ENCODE measurements at regions not wholly inside any gene's neighbourhood (a gene's known extent, or its start where the extent isn't known, plus 50 kb on each side); places are given as distances from the start of the nearest gene placed in this dataset.

DNA sequence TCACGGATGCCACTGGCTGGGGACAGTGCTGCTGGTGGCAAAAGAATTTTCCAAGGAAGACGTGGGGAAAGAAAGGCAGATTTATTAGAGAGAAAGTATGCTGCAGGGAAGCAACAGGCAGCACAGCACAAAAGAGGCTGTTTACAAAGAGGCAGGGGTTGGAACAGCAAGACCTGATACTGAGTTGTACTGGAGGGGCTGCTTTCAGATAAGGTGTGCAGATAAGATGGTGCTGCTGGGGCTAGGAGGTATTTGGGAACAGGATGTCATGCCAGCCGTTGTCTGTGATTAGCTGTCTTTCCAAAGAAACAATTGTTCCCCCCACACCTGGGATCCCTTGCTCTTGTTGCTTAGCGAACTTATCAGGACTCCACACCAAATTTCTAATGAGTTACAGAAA is 2023.3 kb upstream of the PCDH20 start:
- no peaks in the 10 kb centered on the region for H3K36me3 ChIP-seq
- TF ChIP-seq POLR2AphosphoS5 (IDR thresholded peaks at IDR 0.05) (no peak), EP300 (IDR thresholded peaks at IDR 0.05) (no peak), POLR2A (IDR thresholded peaks at IDR 0.05) (no peak)
- TF ChIP-seq, protein P1, sequence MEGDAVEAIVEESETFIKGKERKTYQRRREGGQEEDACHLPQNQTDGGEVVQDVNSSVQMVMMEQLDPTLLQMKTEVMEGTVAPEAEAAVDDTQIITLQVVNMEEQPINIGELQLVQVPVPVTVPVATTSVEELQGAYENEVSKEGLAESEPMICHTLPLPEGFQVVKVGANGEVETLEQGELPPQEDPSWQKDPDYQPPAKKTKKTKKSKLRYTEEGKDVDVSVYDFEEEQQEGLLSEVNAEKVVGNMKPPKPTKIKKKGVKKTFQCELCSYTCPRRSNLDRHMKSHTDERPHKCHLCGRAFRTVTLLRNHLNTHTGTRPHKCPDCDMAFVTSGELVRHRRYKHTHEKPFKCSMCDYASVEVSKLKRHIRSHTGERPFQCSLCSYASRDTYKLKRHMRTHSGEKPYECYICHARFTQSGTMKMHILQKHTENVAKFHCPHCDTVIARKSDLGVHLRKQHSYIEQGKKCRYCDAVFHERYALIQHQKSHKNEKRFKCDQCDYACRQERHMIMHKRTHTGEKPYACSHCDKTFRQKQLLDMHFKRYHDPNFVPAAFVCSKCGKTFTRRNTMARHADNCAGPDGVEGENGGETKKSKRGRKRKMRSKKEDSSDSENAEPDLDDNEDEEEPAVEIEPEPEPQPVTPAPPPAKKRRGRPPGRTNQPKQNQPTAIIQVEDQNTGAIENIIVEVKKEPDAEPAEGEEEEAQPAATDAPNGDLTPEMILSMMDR (IDR thresholded peaks at IDR 0.05) = no peak
- H3K4me1 ChIP-seq = no peaks in the 10 kb centered on the region
- H3K27ac ChIP-seq = no peak overlapping the region
- H3K27me3 ChIP-seq = no peaks in the 10 kb centered on the region
- WGBS, 2 donors (ENCODE audit: low coverage in 1 of 2) = 63 to 69% methylated on average over 4 of the region's 4 CpGs
- H3K4me3 ChIP-seq = no peak overlapping the region
- ATAC-seq = no peak
- H3K9me3 ChIP-seq = no peaks in the 10 kb centered on the region

DNA sequence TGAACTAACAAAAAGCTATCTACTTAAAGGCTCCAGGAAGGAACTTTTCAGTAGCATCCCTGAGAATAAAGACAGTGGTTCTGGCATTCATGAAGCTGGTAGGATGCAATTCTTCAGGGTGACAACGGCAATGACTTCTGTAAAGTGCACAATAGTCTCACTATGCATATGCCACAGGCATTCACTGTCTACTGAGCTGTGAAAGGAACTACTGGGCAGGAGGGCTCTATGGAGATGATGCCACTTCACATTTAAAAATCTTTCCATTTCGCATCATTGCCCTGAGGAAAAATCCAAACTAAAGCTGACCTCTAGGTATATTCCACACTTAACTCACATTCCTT is 2020.6 kb upstream of the PCDH20 start:
- no peak for ATAC-seq
- Histone ChIP-seq H3K9me3 (no peaks in the 10 kb centered on the region), H3K27ac (no peak overlapping the region), H3K4me3 (no peak overlapping the region), H3K36me3 (no peaks in the 10 kb centered on the region), H3K27me3 (no peaks in the 10 kb centered on the region), H3K4me1 (no peaks in the 10 kb centered on the region)
- TF ChIP-seq POLR2AphosphoS5 (IDR thresholded peaks at IDR 0.05) (no peak), POLR2A (IDR thresholded peaks at IDR 0.05) (no peak), EP300 (IDR thresholded peaks at IDR 0.05) (no peak)
- TF ChIP-seq, protein P1 (IDR thresholded peaks at IDR 0.05) = no peak
- WGBS, 2 donors (ENCODE audit: low coverage in 1 of 2) = 66 to 90% methylated on average over 2 of the region's 2 CpGs

DNA sequence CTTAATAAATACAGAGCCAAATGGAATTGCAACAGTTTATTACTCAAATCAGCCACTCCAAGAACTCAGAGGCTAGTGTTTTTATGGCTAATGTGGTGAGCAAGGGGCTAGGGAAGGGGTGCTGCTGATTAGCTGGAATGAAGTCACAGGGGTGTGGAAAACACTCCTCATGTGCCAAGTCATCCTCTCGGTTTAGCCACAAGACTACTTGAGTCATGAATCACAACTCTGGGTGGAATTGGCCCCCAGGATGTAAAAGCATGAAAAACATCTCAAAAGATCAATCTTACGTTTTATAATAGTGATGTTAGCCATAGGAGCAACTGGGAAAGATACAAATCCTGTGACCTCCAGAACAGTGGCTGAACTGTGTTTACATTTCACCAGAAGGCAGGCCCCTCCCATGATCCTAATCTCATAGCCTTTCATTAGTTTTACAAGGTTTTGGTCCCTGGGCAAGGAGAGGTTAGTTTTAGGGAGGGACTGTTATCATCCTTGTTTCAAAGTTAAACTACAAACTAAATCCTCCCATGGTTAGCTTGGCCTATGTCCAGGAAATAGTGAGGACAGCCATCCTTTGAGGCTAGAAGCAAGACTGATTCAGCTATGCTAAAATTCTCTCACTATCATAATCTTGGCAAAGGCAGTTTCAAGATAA is 2020.1 kb upstream of the PCDH20 start:
- no peak for ATAC-seq
- Histone ChIP-seq H3K4me3 (no peak overlapping the region), H3K27me3 (no peaks in the 10 kb centered on the region), H3K36me3 (no peaks in the 10 kb centered on the region), H3K4me1 (no peaks in the 10 kb centered on the region), H3K9me3 (no peaks in the 10 kb centered on the region), H3K27ac (no peak overlapping the region)
- WGBS, 2 donors (ENCODE audit: low coverage in 1 of 2) = 45% methylated on average over 2 of the region's 2 CpGs; no CpG with 5 or more reads in 1 of the 2 donors
- TF ChIP-seq, protein P1 (IDR thresholded peaks at IDR 0.05) = no peak
- TF ChIP-seq EP300 (IDR thresholded peaks at IDR 0.05) (no peak), POLR2A (IDR thresholded peaks at IDR 0.05) (no peak), POLR2AphosphoS5 (IDR thresholded peaks at IDR 0.05) (no peak)

DNA sequence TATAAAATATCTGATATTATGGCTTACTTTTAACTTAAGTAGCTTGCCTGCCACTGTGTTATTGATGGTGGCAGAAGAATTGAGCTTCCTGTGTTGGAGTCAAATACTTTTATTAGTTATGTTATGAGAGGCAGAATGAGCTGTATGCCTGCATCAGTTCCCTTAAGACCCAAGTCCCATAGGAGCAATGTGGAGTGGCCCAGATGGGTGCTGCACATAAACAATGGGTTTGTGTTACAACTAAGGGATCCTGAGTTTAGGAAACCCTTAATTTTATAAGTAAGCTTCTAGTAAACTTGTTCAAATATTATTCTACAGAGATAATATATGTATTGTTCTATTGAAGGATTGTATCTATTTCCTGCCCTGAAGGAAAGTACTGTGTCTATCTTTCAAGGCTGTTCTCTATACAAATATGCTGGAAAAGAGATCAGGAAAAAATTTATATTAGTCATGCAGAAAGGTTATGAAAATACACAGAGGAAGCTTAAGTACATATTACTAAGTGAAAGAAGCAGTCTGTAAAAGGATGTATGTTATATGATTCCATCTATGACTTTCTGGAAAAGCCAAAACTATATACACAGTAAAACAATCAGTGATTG is 2018.0 kb upstream of the PCDH20 start:
- no peaks in the 10 kb centered on the region for H3K9me3 ChIP-seq
- H3K36me3 ChIP-seq = no peaks in the 10 kb centered on the region
- TF ChIP-seq EP300 (IDR thresholded peaks at IDR 0.05) (no peak), POLR2A (IDR thresholded peaks at IDR 0.05) (no peak), POLR2AphosphoS5 (IDR thresholded peaks at IDR 0.05) (no peak)
- TF ChIP-seq, protein P1 (IDR thresholded peaks at IDR 0.05) = no peak
- no peaks in the 10 kb centered on the region for H3K27me3 ChIP-seq
- H3K4me1 ChIP-seq = no peaks in the 10 kb centered on the region
- no peak overlapping the region for H3K27ac ChIP-seq
- no peak for ATAC-seq
- no peak overlapping the region for H3K4me3 ChIP-seq

DNA sequence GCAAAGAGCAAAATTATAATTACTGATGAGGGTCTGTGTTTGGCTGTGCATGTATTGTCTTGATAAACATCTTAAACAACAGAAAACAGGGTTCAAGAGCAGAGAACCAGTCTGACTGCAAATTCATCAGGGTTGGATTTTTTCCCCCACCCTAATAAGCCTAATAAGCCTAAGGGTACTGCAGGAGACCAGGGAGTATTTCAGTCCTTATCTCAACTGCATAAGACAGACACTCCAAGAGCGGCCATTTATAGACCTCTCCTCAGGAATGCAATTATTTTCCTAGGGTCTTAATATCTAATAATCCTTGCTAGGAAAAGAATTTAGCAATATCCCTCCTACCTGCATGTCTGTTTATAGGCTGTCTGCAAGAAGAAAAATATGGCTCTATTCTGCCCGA is 2011.5 kb upstream of the PCDH20 start:
- H3K9me3 ChIP-seq = no peaks in the 10 kb centered on the region
- WGBS, 2 donors (ENCODE audit: low coverage in 1 of 2) = 78 to 83% methylated on average over 1 to 2 of the region's 2 CpGs
- H3K27me3 ChIP-seq = no peaks in the 10 kb centered on the region
- H3K4me3 ChIP-seq = no peak overlapping the region
- TF ChIP-seq POLR2A (IDR thresholded peaks at IDR 0.05) = no peak
- TF ChIP-seq EP300 (IDR thresholded peaks at IDR 0.05) = no peak
- TF ChIP-seq, protein P1 (IDR thresholded peaks at IDR 0.05) = no peak
- TF ChIP-seq POLR2AphosphoS5 (IDR thresholded peaks at IDR 0.05) = no peak
- no peaks in the 10 kb centered on the region for H3K36me3 ChIP-seq
- no peak for ATAC-seq
- H3K27ac ChIP-seq = no peak overlapping the region
- no peaks in the 10 kb centered on the region for H3K4me1 ChIP-seq

All from gastroesophageal sphincter (tissue), 4 donors.